C4-2B (cell line): ENCODE measurements at regions not wholly inside any gene's neighbourhood (a gene's known extent, or its start where the extent isn't known, plus 50 kb on each side); places are given as distances from the start of the nearest gene placed in this dataset.
"Not testable (repeated sequence)": the region's sequence is repeated elsewhere in the genome, so short reads cannot be mapped to it uniquely, and the experiment has no call there.

Experiments used
- H3K27ac ChIP-seq: fragments of 450-650 bp; 2 replicates; pipeline ENCODE4 v1.5.1; 2017
- ZFX ChIP-seq: fragments of 450-650 bp; IDR thresholded peaks from 2 replicates; pipeline ENCODE4 v1.6.1; 2017
- TF ChIP-seq, protein P1 (sequence below): fragments of 450-650 bp; conservative IDR thresholded peaks from 2 replicates; pipeline ENCODE4 v1.5.1; 2017; ENCODE audit warnings: mild to moderate bottlenecking

DNA sequence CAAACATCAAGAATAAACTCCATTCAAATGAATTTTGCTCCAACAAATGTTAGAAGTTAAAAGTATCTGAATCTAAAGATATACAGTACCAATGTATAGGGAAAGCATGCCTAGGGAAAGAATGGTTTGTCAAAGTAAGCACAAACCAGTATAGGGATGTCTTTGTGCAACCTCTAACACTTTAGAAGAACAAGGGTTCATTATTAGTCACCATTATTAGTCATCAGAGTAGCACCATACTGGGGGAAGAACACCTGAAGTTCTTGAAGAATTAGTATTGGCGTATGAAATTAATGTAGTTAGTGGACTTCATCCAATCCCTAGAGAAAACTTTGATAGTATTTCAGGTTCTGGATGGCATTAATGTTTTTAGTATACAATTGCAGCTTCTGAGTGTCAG lies 943.7 kb downstream of the METTL15 start:
- TF ChIP-seq, protein P1, sequence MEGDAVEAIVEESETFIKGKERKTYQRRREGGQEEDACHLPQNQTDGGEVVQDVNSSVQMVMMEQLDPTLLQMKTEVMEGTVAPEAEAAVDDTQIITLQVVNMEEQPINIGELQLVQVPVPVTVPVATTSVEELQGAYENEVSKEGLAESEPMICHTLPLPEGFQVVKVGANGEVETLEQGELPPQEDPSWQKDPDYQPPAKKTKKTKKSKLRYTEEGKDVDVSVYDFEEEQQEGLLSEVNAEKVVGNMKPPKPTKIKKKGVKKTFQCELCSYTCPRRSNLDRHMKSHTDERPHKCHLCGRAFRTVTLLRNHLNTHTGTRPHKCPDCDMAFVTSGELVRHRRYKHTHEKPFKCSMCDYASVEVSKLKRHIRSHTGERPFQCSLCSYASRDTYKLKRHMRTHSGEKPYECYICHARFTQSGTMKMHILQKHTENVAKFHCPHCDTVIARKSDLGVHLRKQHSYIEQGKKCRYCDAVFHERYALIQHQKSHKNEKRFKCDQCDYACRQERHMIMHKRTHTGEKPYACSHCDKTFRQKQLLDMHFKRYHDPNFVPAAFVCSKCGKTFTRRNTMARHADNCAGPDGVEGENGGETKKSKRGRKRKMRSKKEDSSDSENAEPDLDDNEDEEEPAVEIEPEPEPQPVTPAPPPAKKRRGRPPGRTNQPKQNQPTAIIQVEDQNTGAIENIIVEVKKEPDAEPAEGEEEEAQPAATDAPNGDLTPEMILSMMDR = no peak
- TF ChIP-seq ZFX = no peak
- no peak overlapping the region for H3K27ac ChIP-seq

DNA sequence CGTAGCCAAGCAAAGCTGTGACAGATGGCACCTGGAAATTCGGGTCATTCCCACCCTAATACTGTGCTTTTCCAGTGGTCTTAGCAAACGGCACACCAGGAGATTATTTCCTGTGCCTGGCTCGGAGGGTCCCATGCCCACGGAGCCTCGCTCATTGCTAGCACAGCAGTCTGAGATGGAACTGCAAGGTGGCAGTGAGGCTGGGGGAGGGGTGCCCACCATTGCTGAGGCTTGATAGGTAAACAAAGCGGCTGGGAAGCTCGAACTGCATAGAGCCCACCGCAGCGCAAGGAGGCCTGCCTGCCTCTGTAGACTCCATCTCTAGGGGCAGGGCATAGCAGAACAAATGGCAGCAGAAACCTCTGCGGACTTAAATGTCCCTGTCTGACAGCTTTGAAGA lies 942.8 kb downstream of the METTL15 start:
- not testable (repeated sequence) for H3K27ac ChIP-seq

DNA sequence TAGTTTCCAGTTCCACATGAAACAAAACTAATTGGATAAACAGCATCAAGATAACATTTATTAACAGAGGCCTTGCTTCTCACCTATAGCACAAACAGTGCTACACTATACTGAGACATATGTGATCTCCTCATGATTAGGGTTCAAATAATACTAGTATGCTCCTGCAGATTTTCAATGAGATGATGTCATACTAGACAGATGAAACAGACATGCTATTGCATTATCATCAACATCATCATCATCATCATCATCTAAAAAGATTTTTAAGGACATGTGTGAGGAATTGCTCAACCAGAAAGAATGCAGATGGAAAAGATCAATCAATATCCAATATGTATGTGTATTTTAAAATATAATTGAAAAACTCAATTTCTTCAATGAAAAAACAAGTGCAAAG lies 932.3 kb downstream of the METTL15 start:
- TF ChIP-seq ZFX = no peak
- TF ChIP-seq, protein P1 = no peak
- no peak overlapping the region for H3K27ac ChIP-seq

DNA sequence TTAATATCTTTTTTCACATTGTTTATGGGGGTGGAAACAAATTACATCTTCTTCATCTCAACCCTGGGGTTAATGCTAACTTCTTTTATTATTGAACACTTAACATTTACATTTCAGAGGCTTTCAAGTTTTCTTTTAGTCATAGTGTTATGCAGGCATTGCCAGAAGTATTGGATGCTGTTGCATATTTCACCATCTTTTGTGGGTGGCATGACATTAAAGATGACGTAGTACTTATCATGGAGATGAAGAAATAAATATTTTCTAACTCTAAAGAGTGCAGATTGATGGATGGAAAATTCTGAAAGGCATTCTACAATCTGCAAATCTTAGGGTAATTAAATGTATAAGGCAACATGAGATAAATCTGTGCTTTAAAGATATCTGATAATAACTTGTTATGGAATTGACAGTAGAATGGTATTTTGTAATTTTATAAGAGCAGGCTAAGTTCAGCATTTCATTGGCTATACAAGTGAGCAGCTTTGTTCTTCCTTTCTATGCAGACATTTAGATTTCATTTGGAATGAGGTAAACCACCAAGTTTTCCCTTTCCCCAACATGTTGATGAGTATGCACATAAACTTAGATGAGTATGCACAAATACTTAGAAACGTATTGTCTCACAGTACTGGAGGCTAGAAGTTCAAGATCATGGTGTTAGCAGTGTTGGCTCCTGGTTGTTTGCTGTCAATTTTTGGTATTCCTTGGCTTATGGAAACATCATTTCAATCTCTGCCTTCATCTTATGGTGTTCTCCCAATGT lies 924.4 kb downstream of the METTL15 start:
- no peak overlapping the region for H3K27ac ChIP-seq
- TF ChIP-seq ZFX = no peak
- TF ChIP-seq, protein P1 = no peak

DNA sequence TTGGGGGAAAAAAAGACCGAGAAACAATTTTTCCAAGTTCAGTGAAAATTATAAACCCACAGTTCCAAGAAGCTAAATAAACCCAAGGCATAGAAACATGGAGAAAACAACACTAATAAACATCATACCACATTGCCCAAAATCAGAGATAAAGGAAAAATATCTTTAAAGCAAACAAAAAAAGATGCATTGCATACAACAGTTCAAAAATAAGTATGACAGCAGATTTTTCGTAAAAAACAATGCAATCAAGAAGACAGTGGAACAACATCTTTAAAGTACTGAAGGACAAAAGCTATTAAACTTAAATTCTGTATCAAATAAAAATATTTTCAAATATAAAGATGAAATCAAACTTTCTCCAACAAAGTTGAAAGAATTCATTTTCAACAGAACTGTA lies 921.3 kb downstream of the METTL15 start:
- no peak for TF ChIP-seq ZFX
- TF ChIP-seq, protein P1 = no peak

DNA sequence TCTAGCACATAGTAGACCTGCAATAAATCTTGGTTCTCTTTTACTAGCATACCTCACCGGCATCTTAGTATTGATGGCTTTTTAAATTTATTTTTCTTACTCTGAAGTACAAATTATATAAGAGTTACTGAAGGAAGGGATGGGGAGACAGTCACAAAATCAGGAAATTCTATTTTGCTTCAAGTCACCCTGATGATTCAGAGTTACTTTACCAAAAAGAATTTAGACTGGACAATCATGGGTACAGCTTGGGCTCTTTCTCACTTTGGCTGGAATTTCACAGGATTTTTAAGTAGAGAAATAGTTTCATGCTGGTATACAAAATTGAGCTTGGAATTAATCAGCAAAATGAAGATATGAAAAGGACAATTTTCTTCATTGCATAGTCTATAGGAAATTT lies 919.2 kb downstream of the METTL15 start:
- no peak for TF ChIP-seq ZFX
- TF ChIP-seq, protein P1 = no peak
- no peak overlapping the region for H3K27ac ChIP-seq

More for the DNA sequence above, 921.3 kb downstream of the METTL15 start:
- no peak overlapping the region for H3K27ac ChIP-seq

DNA sequence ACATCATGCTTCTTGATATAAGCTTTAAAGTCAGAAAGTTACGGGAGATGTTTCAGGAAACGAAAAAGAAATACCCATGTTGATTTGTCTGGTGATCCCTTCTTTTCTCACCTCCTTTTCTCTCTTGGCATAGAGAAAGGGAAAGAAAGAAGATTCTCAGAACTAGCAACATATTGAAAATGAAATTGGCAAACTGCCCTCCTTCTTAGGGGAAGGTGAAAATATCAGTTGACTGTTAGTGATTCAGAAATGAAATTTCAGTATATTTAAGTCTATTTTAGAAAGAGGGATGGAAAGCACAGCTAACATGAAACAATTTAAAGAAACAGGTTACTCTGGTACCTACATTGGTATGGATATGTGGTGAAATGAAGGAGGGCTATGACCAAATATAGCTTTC lies 918.1 kb downstream of the METTL15 start:
- TF ChIP-seq, protein P1 = no peak
- TF ChIP-seq ZFX = no peak
- H3K27ac ChIP-seq = no peak overlapping the region

GRCh38 chr11:29025001-29025400 lies 916.8 kb downstream of the METTL15 start:
- H3K27ac ChIP-seq = no peak overlapping the region
- TF ChIP-seq, protein P1 = no peak
- TF ChIP-seq ZFX = no peak
